ENCODE measurements at regions not wholly inside any gene's neighbourhood (a gene's known extent, or its start where the extent isn't known, plus 50 kb on each side); places are given as distances from the start of the nearest gene placed in this dataset.

DNA sequence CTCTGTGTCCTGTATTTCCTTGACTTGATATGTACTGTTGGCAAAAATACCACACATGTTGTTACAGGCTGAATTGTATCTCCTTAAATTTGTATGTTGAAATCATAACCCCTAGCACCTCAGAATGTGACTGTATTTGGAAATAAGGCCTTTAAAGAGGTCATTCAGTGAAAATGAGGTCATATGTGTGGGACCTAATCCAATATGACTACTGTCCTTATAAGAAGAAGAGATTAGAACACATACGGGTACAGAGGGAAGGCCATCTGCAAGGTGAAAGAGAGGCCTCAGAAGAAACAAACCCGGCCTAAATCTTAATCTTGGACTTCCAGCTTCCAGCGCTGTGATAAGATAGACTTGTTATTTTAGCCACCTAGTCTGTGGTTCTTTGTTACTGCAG, 202.5 kb downstream of the NUFIP1 start:
- Histone ChIP-seq H3K27me3 (ENCODE audit: control insufficient read depth, insufficient read depth, low read length) (no peaks in the 10 kb centered on the region), H3K4me1 (ENCODE audit: control insufficient read depth in 2 of 3, insufficient read depth in 2 of 3, low read depth in 1 of 3, low read length in 3 of 3) (no peaks in the 10 kb centered on the region), H3K9ac (ENCODE audit: low read length in 3 of 3) (no peak overlapping the region), H3K27ac (ENCODE audit: low read depth in 2 of 2, low read length in 2 of 2) (no peak overlapping the region), H3K36me3 (ENCODE audit: control insufficient read depth in 2 of 3, insufficient read depth in 3 of 3, low read length in 3 of 3) (no peaks in the 10 kb centered on the region), H3K4me3 (ENCODE audit: low read length in 3 of 3) (no peak overlapping the region), H3K9me3 (ENCODE audit: control insufficient read depth in 2 of 3, insufficient read depth in 1 of 3, low read length in 3 of 3) (no peaks in the 10 kb centered on the region)
- TF ChIP-seq, protein P1, sequence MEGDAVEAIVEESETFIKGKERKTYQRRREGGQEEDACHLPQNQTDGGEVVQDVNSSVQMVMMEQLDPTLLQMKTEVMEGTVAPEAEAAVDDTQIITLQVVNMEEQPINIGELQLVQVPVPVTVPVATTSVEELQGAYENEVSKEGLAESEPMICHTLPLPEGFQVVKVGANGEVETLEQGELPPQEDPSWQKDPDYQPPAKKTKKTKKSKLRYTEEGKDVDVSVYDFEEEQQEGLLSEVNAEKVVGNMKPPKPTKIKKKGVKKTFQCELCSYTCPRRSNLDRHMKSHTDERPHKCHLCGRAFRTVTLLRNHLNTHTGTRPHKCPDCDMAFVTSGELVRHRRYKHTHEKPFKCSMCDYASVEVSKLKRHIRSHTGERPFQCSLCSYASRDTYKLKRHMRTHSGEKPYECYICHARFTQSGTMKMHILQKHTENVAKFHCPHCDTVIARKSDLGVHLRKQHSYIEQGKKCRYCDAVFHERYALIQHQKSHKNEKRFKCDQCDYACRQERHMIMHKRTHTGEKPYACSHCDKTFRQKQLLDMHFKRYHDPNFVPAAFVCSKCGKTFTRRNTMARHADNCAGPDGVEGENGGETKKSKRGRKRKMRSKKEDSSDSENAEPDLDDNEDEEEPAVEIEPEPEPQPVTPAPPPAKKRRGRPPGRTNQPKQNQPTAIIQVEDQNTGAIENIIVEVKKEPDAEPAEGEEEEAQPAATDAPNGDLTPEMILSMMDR (IDR thresholded peaks at IDR 0.05; ENCODE audit: borderline replicate concordance, extremely low read depth, insufficient read depth): no peak
- FAIRE-seq: no peak
- DNase-seq: no peak
- intact Hi-C loops (cut with DNase I): no loop called here

DNA sequence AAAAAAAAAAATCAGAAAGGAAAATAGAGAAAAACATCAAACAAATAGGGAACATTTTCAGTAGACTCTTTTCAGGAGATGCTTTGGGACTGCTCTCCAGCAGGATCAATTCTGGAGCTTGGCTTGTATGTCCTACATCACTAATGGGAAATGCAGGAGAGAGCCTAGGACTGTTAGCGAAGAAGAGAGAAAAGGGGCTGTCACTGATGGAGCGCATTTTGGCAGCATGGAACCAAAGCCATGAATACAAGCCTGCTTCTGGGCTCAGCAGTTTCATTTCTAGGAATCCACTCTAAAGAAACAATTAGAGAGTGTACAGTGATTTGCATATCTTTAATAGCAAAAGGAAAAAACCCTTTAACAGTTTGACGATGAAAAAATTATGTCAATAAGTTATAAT, 203.9 kb downstream of the NUFIP1 start:
- no peak overlapping the region for H3K27ac ChIP-seq (ENCODE audit: low read depth in 2 of 2, low read length in 2 of 2)
- no peaks in the 10 kb centered on the region for H3K36me3 ChIP-seq (ENCODE audit: control insufficient read depth in 2 of 3, insufficient read depth in 3 of 3, low read length in 3 of 3)
- no peaks in the 10 kb centered on the region for H3K4me1 ChIP-seq (ENCODE audit: control insufficient read depth in 2 of 3, insufficient read depth in 2 of 3, low read depth in 1 of 3, low read length in 3 of 3)
- no peaks in the 10 kb centered on the region for H3K27me3 ChIP-seq (ENCODE audit: control insufficient read depth, insufficient read depth, low read length)
- H3K4me3 ChIP-seq (ENCODE audit: low read length in 3 of 3): no peak overlapping the region
- intact Hi-C loops (cut with DNase I): no loop called here
- FAIRE-seq: no peak
- H3K9me3 ChIP-seq (ENCODE audit: control insufficient read depth in 2 of 3, insufficient read depth in 1 of 3, low read length in 3 of 3): no peaks in the 10 kb centered on the region
- TF ChIP-seq, protein P1 (IDR thresholded peaks at IDR 0.05; ENCODE audit: borderline replicate concordance, extremely low read depth, insufficient read depth): no peak
- H3K9ac ChIP-seq (ENCODE audit: low read length in 3 of 3): no peak overlapping the region
- no peak for DNase-seq

DNA sequence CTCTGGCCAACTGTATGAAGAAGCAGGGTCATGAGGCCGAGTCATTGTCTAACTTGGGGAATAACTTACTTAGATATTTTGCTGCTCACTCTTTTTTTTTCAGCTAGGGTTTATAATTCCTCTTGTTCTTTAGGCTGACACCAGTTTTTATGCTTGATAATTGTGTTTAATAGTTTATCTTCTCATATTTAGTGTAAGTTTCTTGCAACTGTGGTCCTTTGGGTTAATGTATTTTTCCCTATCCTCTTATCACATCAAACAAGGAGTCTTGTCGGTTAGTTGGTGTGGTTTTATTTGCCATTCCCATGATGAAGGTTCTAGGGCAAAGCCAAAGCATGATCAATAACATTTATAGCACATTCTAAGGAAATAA, 204.6 kb downstream of the NUFIP1 start:
- Histone ChIP-seq H3K27me3 (ENCODE audit: control insufficient read depth, insufficient read depth, low read length) (no peaks in the 10 kb centered on the region), H3K9ac (ENCODE audit: low read length in 3 of 3) (no peak overlapping the region), H3K36me3 (ENCODE audit: control insufficient read depth in 2 of 3, insufficient read depth in 3 of 3, low read length in 3 of 3) (no peaks in the 10 kb centered on the region), H3K4me3 (ENCODE audit: low read length in 3 of 3) (no peak overlapping the region), H3K9me3 (ENCODE audit: control insufficient read depth in 2 of 3, insufficient read depth in 1 of 3, low read length in 3 of 3) (no peaks in the 10 kb centered on the region), H3K4me1 (ENCODE audit: control insufficient read depth in 2 of 3, insufficient read depth in 2 of 3, low read depth in 1 of 3, low read length in 3 of 3) (no peaks in the 10 kb centered on the region), H3K27ac (ENCODE audit: low read depth in 2 of 2, low read length in 2 of 2) (no peak overlapping the region)
- TF ChIP-seq, protein P1 (IDR thresholded peaks at IDR 0.05; ENCODE audit: borderline replicate concordance, extremely low read depth, insufficient read depth): no peak
- DNase-seq (no peak), FAIRE-seq (no peak)
- intact Hi-C loops (cut with DNase I): no loop called here

DNA sequence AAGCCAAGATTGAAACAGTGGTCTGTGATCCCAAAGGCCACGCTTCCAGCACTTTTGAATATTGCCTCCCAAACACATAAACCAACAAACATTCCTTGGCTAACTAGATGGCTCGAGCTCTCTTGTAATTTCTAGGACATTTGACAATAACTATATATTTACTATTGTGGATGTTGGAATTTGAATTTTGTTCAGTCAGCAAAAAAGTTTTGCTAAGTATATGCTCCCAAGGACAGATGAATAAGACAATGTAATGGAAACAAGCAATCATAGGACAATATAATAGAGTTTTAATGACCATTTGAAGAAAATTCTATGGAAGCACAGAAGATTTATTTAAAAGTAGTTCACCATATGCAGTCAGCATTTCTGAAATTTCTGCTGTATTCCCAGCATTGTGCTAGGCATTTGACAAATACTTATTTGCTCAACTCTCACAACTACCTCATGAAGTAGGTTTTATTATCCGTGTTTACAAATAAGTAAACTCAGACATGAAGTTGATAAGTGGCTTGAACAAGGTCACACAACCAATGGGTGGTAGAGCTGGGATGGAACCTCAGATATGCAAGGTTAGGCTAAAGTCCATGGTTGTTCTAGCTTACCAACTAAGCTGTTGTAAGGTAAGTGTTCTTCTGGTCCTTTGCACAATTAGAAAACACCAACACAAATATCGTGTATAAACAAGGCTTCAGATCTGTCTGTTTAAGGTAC, 205.1 kb downstream of the NUFIP1 start:
- TF ChIP-seq, protein P1 (IDR thresholded peaks at IDR 0.05; ENCODE audit: borderline replicate concordance, extremely low read depth, insufficient read depth): no peak
- Histone ChIP-seq H3K4me1 (ENCODE audit: control insufficient read depth in 2 of 3, insufficient read depth in 2 of 3, low read depth in 1 of 3, low read length in 3 of 3) (no peaks in the 10 kb centered on the region), H3K9me3 (ENCODE audit: control insufficient read depth in 2 of 3, insufficient read depth in 1 of 3, low read length in 3 of 3) (no peaks in the 10 kb centered on the region), H3K36me3 (ENCODE audit: control insufficient read depth in 2 of 3, insufficient read depth in 3 of 3, low read length in 3 of 3) (no peaks in the 10 kb centered on the region), H3K4me3 (ENCODE audit: low read length in 3 of 3) (no peak overlapping the region), H3K9ac (ENCODE audit: low read length in 3 of 3) (no peak overlapping the region), H3K27ac (ENCODE audit: low read depth in 2 of 2, low read length in 2 of 2) (no peak overlapping the region), H3K27me3 (ENCODE audit: control insufficient read depth, insufficient read depth, low read length) (no peaks in the 10 kb centered on the region)
- peak in 1 of 5 donors; percentile 35 for DNase-seq
- intact Hi-C loops (cut with DNase I): no loop called here
- FAIRE-seq: no peak

All from kidney (tissue), 13 donors.